GM12891 (cell line): ENCODE measurements at regions not wholly inside any gene's neighbourhood (a gene's known extent, or its start where the extent isn't known, plus 50 kb on each side); places are given as distances from the start of the nearest gene placed in this dataset.

Source experiments
- POLR2A ChIP-seq: IDR thresholded peaks from 2 replicates; pipeline ENCODE4 v1.6.1; 2011; ENCODE audit warnings: low read depth, low read length, control low read depth
- POLR2AphosphoS5 ChIP-seq: IDR thresholded peaks from 2 replicates; pipeline ENCODE4 v1.6.1; 2011; ENCODE audit warnings: low read depth, low read length, control low read depth
- SPI1 ChIP-seq: IDR thresholded peaks from 2 replicates; pipeline ENCODE4 v1.6.1; 2011; ENCODE audit warnings: low read depth, low read length, control low read depth
- TAF1 ChIP-seq: IDR thresholded peaks from 2 replicates; pipeline ENCODE4 v1.6.1; 2011; ENCODE audit warnings: low read depth, low read length, control low read depth

- TF ChIP-seq POLR2A (no peak), SPI1 (no peak), POLR2AphosphoS5 (no peak), TAF1 (no peak)
Measured at GRCh38 chr13:81609335-81609734, 1268.4 kb upstream of the SPRY2 start.
